ENCODE measurements at regions not wholly inside any gene's neighbourhood (a gene's known extent, or its start where the extent isn't known, plus 50 kb on each side); places are given as distances from the start of the nearest gene placed in this dataset.
"Not testable (repeated sequence)": the region's sequence is repeated elsewhere in the genome, so short reads cannot be mapped to it uniquely, and the experiment has no call there.

- not testable (repeated sequence) for TF ChIP-seq EZH2 (IDR thresholded peaks at IDR 0.05; ENCODE audit: insufficient read depth, poor library complexity, severe bottlenecking); EZH2phosphoT487 (IDR thresholded peaks at IDR 0.05; ENCODE audit: insufficient read depth, low read depth)
Observed at GRCh38 chr3:195653641-195654040, 67.1 kb upstream of the MUC20 start.
